B cell (primary cell): ENCODE measurements at regions not wholly inside any gene's neighbourhood (a gene's known extent, or its start where the extent isn't known, plus 50 kb on each side); places are given as distances from the start of the nearest gene placed in this dataset.

Experiments used
- ATAC-seq: fragments of 200-7000 bp; cut with Tn5 transposase; one replicate; pipeline ENCODE4 v1.10.0; 2021; ENCODE audit warnings: low read depth, mild to moderate bottlenecking, moderate number of reproducible peaks, moderate library complexity
- CTCF ChIA-PET: fragments of 350-600 bp; sonication (Branson Sonifier 250); formaldehyde crosslinking; loops from one replicate; lab custom pipeline; 2021; ENCODE audit warnings: antibody characterized with exemption, inconsistent platforms; lab: Charles Lee
- POLR2A ChIA-PET: fragments of 350-600 bp; sonication (Branson Sonifier 250); formaldehyde crosslinking; loops from one replicate; lab custom pipeline; 2021; ENCODE audit warnings: antibody characterized with exemption; lab: Charles Lee
- DNase-seq: peaks from one replicate; pipeline ENCODE4 v3.0.0; 2013
- H2AFZ ChIP-seq: 2 replicates; pipeline ENCODE4 v1.6.1; 2012; ENCODE audit warnings: mild to moderate bottlenecking, low read depth, low read length; ENCODE audit not compliant: insufficient read depth, poor library complexity, severe bottlenecking
- H3K27ac ChIP-seq, 2 donors: 1 replicate in 1 of 2; 2 replicates in 1 of 2; pipeline ENCODE4 v1.5.1; 2012 to 2013; ENCODE audit warnings: low read length in 2 of 2, mild to moderate bottlenecking in 2 of 2, moderate library complexity in 1 of 2
- H3K27me3 ChIP-seq, 4 experiments: fragments of 200-600 bp in 1 of 4; sonication (generic) in 1 of 4; replicated peaks in 1 of 4; 1 replicate in 2 of 4; 2 replicates in 2 of 4; pipeline versions ENCODE4 v1.6.1 to v1.7.0; 2013 to 2016; ENCODE audit warnings: low read length in 3 of 4, mild to moderate bottlenecking in 2 of 4, mixed read lengths in 1 of 4, moderate library complexity in 1 of 4; ENCODE audit not compliant: insufficient read depth in 4 of 4, control insufficient read depth in 3 of 4; ENCODE audit errors: control extremely low read depth in 1 of 4
- H3K36me3 ChIP-seq, 2 experiments: replicated peaks in 1 of 2; 1 replicate in 1 of 2; 2 replicates in 1 of 2; pipeline versions ENCODE4 v1.6.1 to v1.7.1; 2013; ENCODE audit warnings: low read length in 1 of 2; ENCODE audit not compliant: insufficient read depth in 2 of 2, control insufficient read depth in 1 of 2; ENCODE audit errors: control extremely low read depth in 1 of 2, extremely low read depth in 1 of 2
- H3K4me1 ChIP-seq, 2 donors: fragments of 200-600 bp in 1 of 2; sonication (generic) in 1 of 2; 1 replicate in 1 of 2; 2 replicates in 1 of 2; pipeline versions ENCODE4 v1.5.1 to v1.6.1; 2013 to 2017; ENCODE audit warnings: low read length in 2 of 2; ENCODE audit not compliant: control insufficient read depth in 2 of 2, insufficient read depth in 2 of 2
- H3K4me2 ChIP-seq: replicated peaks from 2 replicates; pipeline ENCODE3; 2012; ENCODE audit warnings: mild to moderate bottlenecking, low read depth, low read length; ENCODE audit not compliant: poor library complexity, severe bottlenecking
- H3K4me3 ChIP-seq, 5 experiments: fragments of 200-600 bp in 1 of 5; sonication (generic) in 1 of 5; 1 replicate in 3 of 5; 2 replicates in 2 of 5; pipeline versions ENCODE4 v1.5.1 to v1.7.0; 2011 to 2016; ENCODE audit warnings: low read length in 4 of 5, mild to moderate bottlenecking in 4 of 5, low read depth in 2 of 5, control low read depth in 1 of 5, moderate library complexity in 1 of 5; ENCODE audit not compliant: insufficient read depth in 1 of 5; ENCODE audit errors: control extremely low read depth in 1 of 5, extremely low read depth in 1 of 5
- H3K79me2 ChIP-seq: fragments of 200-600 bp; sonication (generic); one replicate; pipeline ENCODE4 v1.6.0; 2016; ENCODE audit warnings: low read length; ENCODE audit not compliant: control insufficient read depth, insufficient read depth
- H3K9ac ChIP-seq: fragments of 200-600 bp; sonication (generic); 2 replicates; pipeline ENCODE4 v1.6.1; 2017; ENCODE audit warnings: mild to moderate bottlenecking, low read length, moderate library complexity
- H3K9me3 ChIP-seq, 3 donors: one replicate each; pipeline versions ENCODE4 v1.6.1 to v1.7.1; 2013; ENCODE audit warnings: low read length in 2 of 3; ENCODE audit not compliant: control insufficient read depth in 2 of 3, insufficient read depth in 1 of 3; ENCODE audit errors: control extremely low read depth in 1 of 3
- H4K20me1 ChIP-seq: 2 replicates; pipeline ENCODE4 v1.6.0; 2012; ENCODE audit warnings: mild to moderate bottlenecking, low read length; ENCODE audit not compliant: insufficient read depth, control insufficient read depth, poor library complexity, severe bottlenecking
- H3K27ac Mint-ChIP-seq: one replicate; pipeline ENCODE4 v1.8.0; 2021; ENCODE audit warnings: mixed read lengths
- H3K27me3 Mint-ChIP-seq: one replicate; pipeline ENCODE4 v1.8.0; 2021; ENCODE audit warnings: mixed read lengths
- H3K4me1 Mint-ChIP-seq: one replicate; pipeline ENCODE4 v1.8.0; 2021; ENCODE audit warnings: mixed read lengths
- H3K4me3 Mint-ChIP-seq: one replicate; pipeline ENCODE4 v1.8.0; 2021; ENCODE audit warnings: mixed read lengths
- H3K9me3 Mint-ChIP-seq: one replicate; pipeline ENCODE4 v1.8.0; 2022; ENCODE audit warnings: mixed read lengths; ENCODE audit not compliant: insufficient read depth
- EZH2 ChIP-seq: IDR thresholded peaks from 2 replicates; pipeline ENCODE4 v1.6.1; 2012; ENCODE audit warnings: borderline replicate concordance, low read depth, mild to moderate bottlenecking, moderate library complexity, low read length; ENCODE audit not compliant: insufficient read depth, poor library complexity, severe bottlenecking
- WGBS: methylation state at CpG from one replicate; pipeline ENCODE4 v1.1.5; 2013; ENCODE audit warnings: missing lambda C conversion rate; ENCODE audit not compliant: insufficient coverage; 5-methylcytosine and 5-hydroxymethylcytosine counted together
- intact Hi-C: fragments of 100-400 bp; cut with micrococcal nuclease; formaldehyde crosslinking; loops from one replicate; pipeline ENCODE4 v1.10.0; 2022
- TF ChIP-seq, protein P1 (sequence below): fragments of 200-600 bp; IDR thresholded peaks from one replicate; pipeline ENCODE4 v1.8.0; 2022; ENCODE audit warnings: antibody characterized with exemption, mild to moderate bottlenecking

DNA sequence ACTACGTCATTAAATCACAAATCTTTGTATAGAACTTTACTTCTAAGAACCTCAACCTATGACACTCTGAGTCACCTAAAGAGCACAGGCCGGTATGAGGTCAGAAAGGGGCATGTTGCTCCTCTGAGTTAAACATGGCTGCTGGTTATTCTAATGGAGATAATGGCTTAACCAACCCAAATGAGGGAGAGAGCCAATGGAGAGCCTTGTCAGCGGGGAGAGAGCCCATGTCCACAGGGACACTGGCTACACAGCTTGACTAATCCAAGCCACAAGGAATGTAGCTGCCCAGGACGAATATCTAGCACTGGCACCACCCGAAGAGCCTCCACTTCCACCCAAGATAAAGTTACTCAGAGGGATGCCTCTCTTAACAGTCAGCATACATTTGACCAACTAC is 77.0 kb upstream of the STAC start:
- Histone ChIP-seq H3K4me3 (no peak overlapping the region), H3K4me2 (no peak overlapping the region), H3K9me3 (no peaks in the 10 kb centered on the region), H3K9ac (no peak overlapping the region), H2AFZ (no peak overlapping the region), H3K4me1 (no peaks in the 10 kb centered on the region), H3K27ac (no peak overlapping the region), H3K27me3 (no peaks in the 10 kb centered on the region), H3K36me3 (no peaks in the 10 kb centered on the region), H3K79me2 (no peaks in the 10 kb centered on the region), H4K20me1 (no peaks in the 10 kb centered on the region)
- intact Hi-C loops, result no loop called here
- Mint-ChIP-seq H3K4me3 (no peak overlapping the region), H3K27me3 (no peaks in the 10 kb centered on the region), H3K4me1 (no peaks in the 10 kb centered on the region), H3K9me3 (no peaks in the 10 kb centered on the region), H3K27ac (no peak overlapping the region)
- ChIA-PET POLR2A (no interaction called here), CTCF (no interaction called here)
- WGBS, result 94% methylated on average over 3 of the region's 5 CpGs
- ATAC-seq (no peak), DNase-seq (no peak)
- TF ChIP-seq, protein P1, sequence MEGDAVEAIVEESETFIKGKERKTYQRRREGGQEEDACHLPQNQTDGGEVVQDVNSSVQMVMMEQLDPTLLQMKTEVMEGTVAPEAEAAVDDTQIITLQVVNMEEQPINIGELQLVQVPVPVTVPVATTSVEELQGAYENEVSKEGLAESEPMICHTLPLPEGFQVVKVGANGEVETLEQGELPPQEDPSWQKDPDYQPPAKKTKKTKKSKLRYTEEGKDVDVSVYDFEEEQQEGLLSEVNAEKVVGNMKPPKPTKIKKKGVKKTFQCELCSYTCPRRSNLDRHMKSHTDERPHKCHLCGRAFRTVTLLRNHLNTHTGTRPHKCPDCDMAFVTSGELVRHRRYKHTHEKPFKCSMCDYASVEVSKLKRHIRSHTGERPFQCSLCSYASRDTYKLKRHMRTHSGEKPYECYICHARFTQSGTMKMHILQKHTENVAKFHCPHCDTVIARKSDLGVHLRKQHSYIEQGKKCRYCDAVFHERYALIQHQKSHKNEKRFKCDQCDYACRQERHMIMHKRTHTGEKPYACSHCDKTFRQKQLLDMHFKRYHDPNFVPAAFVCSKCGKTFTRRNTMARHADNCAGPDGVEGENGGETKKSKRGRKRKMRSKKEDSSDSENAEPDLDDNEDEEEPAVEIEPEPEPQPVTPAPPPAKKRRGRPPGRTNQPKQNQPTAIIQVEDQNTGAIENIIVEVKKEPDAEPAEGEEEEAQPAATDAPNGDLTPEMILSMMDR, result no peak
- no peak for TF ChIP-seq EZH2

GRCh38 chr3:36305929-36306520 is 74.3 kb upstream of the STAC start:
- Histone ChIP-seq H2AFZ (no peak overlapping the region), H3K4me1 (no peaks in the 10 kb centered on the region), H3K36me3 (no peaks in the 10 kb centered on the region), H4K20me1 (no peaks in the 10 kb centered on the region), H3K9ac (no peak overlapping the region), H3K4me2 (no peak overlapping the region), H3K9me3 (no peaks in the 10 kb centered on the region), H3K4me3 (no peak overlapping the region), H3K79me2 (no peaks in the 10 kb centered on the region), H3K27me3 (no peaks in the 10 kb centered on the region), H3K27ac (no peak overlapping the region)
- WGBS, result 60% methylated on average over 1 of the region's 1 CpG
- ATAC-seq (no peak), DNase-seq (no peak)
- Mint-ChIP-seq H3K4me3 (no peak overlapping the region), H3K27me3 (no peaks in the 10 kb centered on the region), H3K9me3 (no peaks in the 10 kb centered on the region), H3K27ac (no peak overlapping the region), H3K4me1 (no peaks in the 10 kb centered on the region)
- CTCF ChIA-PET, result no interaction called here
- TF ChIP-seq EZH2, result no peak
- TF ChIP-seq, protein P1, result no peak
- POLR2A ChIA-PET, result no interaction called here
- intact Hi-C loops, result no loop called here
